Mesendoderm (in vitro differentiated cells): ENCODE measurements at regions not wholly inside any gene's neighbourhood (a gene's known extent, or its start where the extent isn't known, plus 50 kb on each side); places are given as distances from the start of the nearest gene placed in this dataset.

Source experiments
- DNase-seq: peaks from one replicate; pipeline ENCODE4 v3.0.0; 2013
- H2AK5ac ChIP-seq: 2 replicates; pipeline ENCODE4 v1.6.1; 2013; ENCODE audit warnings: low read length, inconsistent platforms
- H2BK120ac ChIP-seq: 2 replicates; pipeline ENCODE4 v1.6.1; 2013; ENCODE audit warnings: low read depth, mild to moderate bottlenecking, low read length, moderate library complexity, mixed read lengths
- H2BK15ac ChIP-seq: replicated peaks from 2 replicates; pipeline ENCODE4 v1.6.1; 2013; ENCODE audit warnings: low read depth, mild to moderate bottlenecking, moderate library complexity
- H2BK5ac ChIP-seq: 2 replicates; pipeline ENCODE4 v1.6.1; 2013; ENCODE audit warnings: low read length, inconsistent platforms
- H3K18ac ChIP-seq: 2 replicates; pipeline ENCODE4 v1.6.1; 2013; ENCODE audit warnings: mild to moderate bottlenecking, low read length, mixed read lengths
- H3K23ac ChIP-seq: one replicate; pipeline ENCODE4 v1.6.1; 2013; ENCODE audit warnings: low read length
- H3K27ac ChIP-seq: 2 replicates; pipeline ENCODE4 v1.5.1; 2013; ENCODE audit warnings: low read depth, mild to moderate bottlenecking, inconsistent platforms, low read length, moderate library complexity
- H3K27me3 ChIP-seq: 2 replicates; pipeline ENCODE4 v1.6.1; 2013; ENCODE audit warnings: low read length, control low read depth, mild to moderate bottlenecking, inconsistent platforms; ENCODE audit not compliant: insufficient read depth, poor library complexity
- H3K36me3 ChIP-seq: 2 replicates; pipeline ENCODE4 v1.6.1; 2013; ENCODE audit warnings: low read length, inconsistent platforms; ENCODE audit not compliant: control insufficient read depth, insufficient read depth
- H3K4ac ChIP-seq: one replicate; pipeline ENCODE4 v1.6.1; 2013; ENCODE audit warnings: low read depth, mild to moderate bottlenecking, low read length, moderate library complexity
- H3K4me1 ChIP-seq: 2 replicates; pipeline ENCODE4 v1.6.1; 2013; ENCODE audit warnings: low read depth, low read length, inconsistent platforms; ENCODE audit not compliant: control insufficient read depth
- H3K4me2 ChIP-seq: 2 replicates; pipeline ENCODE4 v1.6.1; 2013; ENCODE audit warnings: low read length
- H3K4me3 ChIP-seq: 2 replicates; pipeline ENCODE4 v1.5.1; 2013; ENCODE audit warnings: mild to moderate bottlenecking, low read length
- H3K56ac ChIP-seq: one replicate; pipeline ENCODE4 v1.6.1; 2013; ENCODE audit warnings: low read length
- H3K79me1 ChIP-seq: 2 replicates; pipeline ENCODE4 v1.6.1; 2013; ENCODE audit warnings: low read length, inconsistent platforms
- H3K79me2 ChIP-seq: 2 replicates; pipeline ENCODE4 v1.6.1; 2013; ENCODE audit warnings: mild to moderate bottlenecking, low read length; ENCODE audit not compliant: control insufficient read depth, insufficient read depth
- H3K9ac ChIP-seq: 2 replicates; pipeline ENCODE4 v1.6.1; 2013; ENCODE audit warnings: low read length, inconsistent platforms
- H4K5ac ChIP-seq: one replicate; pipeline ENCODE4 v1.6.1; 2013; ENCODE audit warnings: low read length
- H4K8ac ChIP-seq: one replicate; pipeline ENCODE4 v1.6.1; 2013; ENCODE audit warnings: low read depth, mild to moderate bottlenecking, control low read depth, low read length, moderate library complexity
- WGBS: extraction: QIAGEN DNeasy Blood & Tissue Kit; methylation state at CpG from one replicate; pipeline ENCODE4 v1.1.7; 2013; ENCODE audit warnings: low lambda C conversion rate, missing lambda C conversion rate; ENCODE audit not compliant: insufficient coverage; ENCODE audit errors: extremely low coverage; 5-methylcytosine and 5-hydroxymethylcytosine counted together

DNA sequence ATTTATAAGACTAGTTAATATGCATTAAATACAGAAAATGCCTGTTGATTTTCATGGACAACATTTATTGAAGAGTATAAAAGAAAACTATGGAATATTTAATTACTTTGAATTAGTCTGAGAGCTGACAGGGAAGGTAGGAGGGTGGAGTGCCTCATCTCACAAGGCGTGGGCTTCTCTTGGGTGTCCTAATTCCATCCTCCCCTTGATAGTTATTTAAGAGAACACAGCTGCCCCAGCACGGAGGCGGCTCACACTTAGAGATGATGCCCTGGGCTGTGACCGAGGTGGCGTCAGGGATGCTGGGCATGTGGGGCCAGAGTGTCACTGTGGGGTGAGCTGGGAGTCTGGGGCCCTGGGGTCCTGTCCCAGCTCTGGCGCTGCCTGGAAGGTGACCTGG is 493.0 kb downstream of the PTPRU start:
- H3K27ac ChIP-seq, result no peak overlapping the region
- no CpG with 5 or more reads among the region's 6 CpGs for WGBS
- H2BK120ac ChIP-seq, result no peak overlapping the region
- no peak for DNase-seq
- H2AK5ac ChIP-seq, result no peak overlapping the region
- no peaks in the 10 kb centered on the region for H3K27me3 ChIP-seq
- no peak overlapping the region for H3K4ac ChIP-seq
- no peak overlapping the region for H4K5ac ChIP-seq
- no peaks in the 10 kb centered on the region for H3K79me2 ChIP-seq
- H3K23ac ChIP-seq, result no peak overlapping the region
- H4K8ac ChIP-seq, result no peak overlapping the region
- H3K18ac ChIP-seq, result no peak overlapping the region
- no peak overlapping the region for H2BK15ac ChIP-seq
- H3K4me1 ChIP-seq, result no peaks in the 10 kb centered on the region
- no peak overlapping the region for H2BK5ac ChIP-seq
- no peaks in the 10 kb centered on the region for H3K79me1 ChIP-seq
- H3K36me3 ChIP-seq, result no peaks in the 10 kb centered on the region
- no peak overlapping the region for H3K4me3 ChIP-seq
- no peak overlapping the region for H3K9ac ChIP-seq
- H3K56ac ChIP-seq, result no peak overlapping the region
- H3K4me2 ChIP-seq, result no peak overlapping the region

DNA sequence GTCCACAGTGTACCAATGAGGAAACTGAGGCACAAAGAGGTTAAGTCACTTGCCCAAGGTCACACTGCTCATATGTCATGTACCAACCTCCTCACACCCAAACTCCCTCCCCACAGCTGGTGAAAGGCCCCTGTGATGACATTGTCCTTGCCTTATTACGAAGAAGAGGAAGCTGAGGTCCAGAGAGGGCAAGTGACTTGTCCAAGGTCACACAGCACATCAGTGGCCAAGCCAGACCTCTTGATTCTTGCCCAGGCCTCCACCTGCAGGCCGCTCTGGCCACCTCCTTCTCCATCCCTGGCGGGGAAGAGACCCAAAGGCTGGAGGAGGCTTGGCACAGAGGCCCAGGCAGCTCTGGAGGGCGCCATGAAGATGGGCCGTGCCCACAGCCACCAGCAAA is 492.4 kb downstream of the PTPRU start:
- Histone ChIP-seq H2BK120ac (no peak overlapping the region), H3K56ac (no peak overlapping the region), H4K5ac (no peak overlapping the region), H3K79me2 (no peaks in the 10 kb centered on the region), H2BK15ac (no peak overlapping the region), H3K27ac (no peak overlapping the region), H3K18ac (no peak overlapping the region), H2AK5ac (no peak overlapping the region), H3K79me1 (no peaks in the 10 kb centered on the region), H3K4me2 (no peak overlapping the region), H3K23ac (no peak overlapping the region), H3K4me1 (no peaks in the 10 kb centered on the region), H2BK5ac (no peak overlapping the region), H3K4ac (no peak overlapping the region), H3K9ac (no peak overlapping the region), H3K27me3 (no peaks in the 10 kb centered on the region), H3K4me3 (no peak overlapping the region), H3K36me3 (no peaks in the 10 kb centered on the region), H4K8ac (no peak overlapping the region)
- no CpG with 5 or more reads among the region's 5 CpGs for whole genome bisulfite sequencing
- DNase-seq, result no peak

DNA sequence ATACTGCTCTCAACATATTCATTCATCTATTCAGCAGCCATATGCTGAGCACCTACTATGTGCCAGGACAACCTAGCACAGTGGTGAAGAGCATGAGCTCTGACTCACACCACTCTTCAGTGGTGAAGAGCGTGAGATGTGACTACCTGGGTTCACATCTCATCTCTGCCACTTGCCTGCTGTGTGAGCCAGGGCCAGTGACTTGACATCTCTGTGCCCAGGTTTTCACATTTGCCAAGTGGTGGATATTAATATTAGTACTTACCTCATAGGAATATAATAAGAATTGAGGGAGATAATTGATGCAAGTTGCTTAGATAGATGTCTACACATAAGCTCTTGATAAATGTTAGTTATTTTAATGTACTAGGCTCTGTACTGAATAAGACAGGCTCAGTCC is 488.9 kb downstream of the PTPRU start:
- Histone ChIP-seq H2BK15ac (no peak overlapping the region), H2BK5ac (no peak overlapping the region)
- no CpG with 5 or more reads among the region's 1 CpG for whole genome bisulfite sequencing

DNA sequence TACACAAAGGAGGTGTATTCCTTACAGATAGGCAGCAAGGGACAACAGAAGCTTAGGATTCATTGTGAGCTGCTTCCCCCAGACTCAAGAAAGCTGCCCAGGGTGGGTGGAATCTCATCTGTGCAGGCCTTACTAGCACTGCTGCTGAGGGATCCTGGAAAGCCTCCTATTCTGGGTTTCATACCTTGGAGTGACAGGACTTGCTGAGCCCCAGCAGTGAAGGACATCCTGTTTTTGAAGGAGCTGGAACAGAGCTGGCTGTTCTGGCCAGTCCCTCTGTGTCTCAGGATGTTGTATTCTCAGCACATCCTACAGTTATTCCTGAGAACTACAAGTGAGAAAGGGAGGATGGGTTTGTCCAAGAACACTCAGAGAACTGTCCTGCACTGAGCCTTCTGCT is 486.3 kb downstream of the PTPRU start:
- Histone ChIP-seq H3K4ac (no peak overlapping the region), H2AK5ac (no peak overlapping the region), H3K27me3 (no peaks in the 10 kb centered on the region), H3K4me2 (no peak overlapping the region), H3K9ac (no peak overlapping the region), H4K5ac (no peak overlapping the region), H3K56ac (no peak overlapping the region), H3K18ac (no peak overlapping the region), H2BK15ac (no peak overlapping the region), H3K4me3 (no peak overlapping the region), H3K27ac (no peak overlapping the region), H3K79me1 (no peaks in the 10 kb centered on the region), H3K79me2 (no peaks in the 10 kb centered on the region), H4K8ac (no peak overlapping the region), H3K23ac (no peak overlapping the region), H2BK120ac (no peak overlapping the region), H2BK5ac (no peak overlapping the region), H3K4me1 (no peaks in the 10 kb centered on the region), H3K36me3 (no peaks in the 10 kb centered on the region)
- no peak for DNase-seq

More for the DNA sequence above, 488.9 kb downstream of the PTPRU start:
- H3K79me1 ChIP-seq, result no peaks in the 10 kb centered on the region
- H4K5ac ChIP-seq, result no peak overlapping the region
- no peaks in the 10 kb centered on the region for H3K79me2 ChIP-seq
- H4K8ac ChIP-seq, result no peak overlapping the region
- H3K56ac ChIP-seq, result no peak overlapping the region
- no peak overlapping the region for H2BK120ac ChIP-seq
- no peak overlapping the region for H3K4me3 ChIP-seq
- no peak overlapping the region for H3K4ac ChIP-seq
- no peak overlapping the region for H2AK5ac ChIP-seq
- no peak overlapping the region for H3K23ac ChIP-seq
- no peak overlapping the region for H3K27ac ChIP-seq
- no peak overlapping the region for H3K4me2 ChIP-seq
- H3K4me1 ChIP-seq, result no peaks in the 10 kb centered on the region
- no peak overlapping the region for H3K18ac ChIP-seq
- no peak for DNase-seq
- H3K9ac ChIP-seq, result no peak overlapping the region
- no peaks in the 10 kb centered on the region for H3K27me3 ChIP-seq
- no peaks in the 10 kb centered on the region for H3K36me3 ChIP-seq

DNA sequence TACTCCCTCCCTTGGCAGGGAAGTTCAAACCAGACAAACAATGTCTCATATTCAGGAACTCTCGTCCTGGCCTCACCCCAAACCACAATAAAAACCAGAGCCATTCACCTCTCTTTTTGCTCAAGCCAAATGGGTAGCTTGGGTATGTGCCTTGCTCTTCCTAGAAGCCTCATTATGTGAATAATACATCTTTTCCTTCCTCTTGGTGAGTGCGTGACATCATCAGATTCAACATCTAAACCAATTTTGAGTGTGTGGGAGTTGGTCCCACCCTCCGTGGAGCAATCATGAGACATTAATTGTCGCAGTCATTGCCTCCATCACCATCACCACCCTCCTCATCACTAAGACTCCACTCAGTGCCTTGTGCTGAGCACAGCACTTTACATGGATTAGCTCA is 482.9 kb downstream of the PTPRU start:
- WGBS, result no CpG with 5 or more reads among the region's 4 CpGs
- Histone ChIP-seq H3K36me3 (no peaks in the 10 kb centered on the region), H3K27ac (no peak overlapping the region)

DNA sequence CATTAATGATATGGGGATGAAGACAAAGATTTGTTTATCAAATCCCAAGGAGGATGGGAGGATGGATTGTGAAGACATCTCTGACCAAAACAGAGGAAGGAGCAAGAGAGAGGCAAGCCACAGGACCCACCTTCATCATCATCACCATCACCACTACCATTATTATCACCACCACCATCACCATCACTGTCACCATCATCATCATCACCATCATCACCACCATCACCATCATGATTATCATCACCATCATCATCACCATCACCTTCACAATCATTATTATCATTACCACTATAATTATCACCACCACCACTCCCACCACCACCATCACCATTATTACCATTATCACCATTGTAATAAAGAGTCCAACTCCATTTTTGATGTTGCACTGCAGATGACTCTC is 482.5 kb downstream of the PTPRU start:
- no peak overlapping the region for H3K4me2 ChIP-seq
- no peak overlapping the region for H3K4ac ChIP-seq
- no peak overlapping the region for H3K27ac ChIP-seq
- H3K79me1 ChIP-seq, result no peaks in the 10 kb centered on the region
- no peak overlapping the region for H3K4me3 ChIP-seq
- no peak for DNase-seq
- H3K18ac ChIP-seq, result no peak overlapping the region
- no peaks in the 10 kb centered on the region for H3K4me1 ChIP-seq
- no peaks in the 10 kb centered on the region for H3K36me3 ChIP-seq
- H3K79me2 ChIP-seq, result no peaks in the 10 kb centered on the region
- H2BK5ac ChIP-seq, result no peak overlapping the region
- no peak overlapping the region for H2BK15ac ChIP-seq
- H3K27me3 ChIP-seq, result no peaks in the 10 kb centered on the region
- H3K9ac ChIP-seq, result no peak overlapping the region
- H4K5ac ChIP-seq, result no peak overlapping the region
- no peak overlapping the region for H3K56ac ChIP-seq
- no peak overlapping the region for H2AK5ac ChIP-seq
- H3K23ac ChIP-seq, result no peak overlapping the region
- H4K8ac ChIP-seq, result no peak overlapping the region
- no peak overlapping the region for H2BK120ac ChIP-seq

More for the DNA sequence above, 482.9 kb downstream of the PTPRU start:
- no peaks in the 10 kb centered on the region for H3K4me1 ChIP-seq
- H3K4me3 ChIP-seq, result no peak overlapping the region
- no peaks in the 10 kb centered on the region for H3K27me3 ChIP-seq
- DNase-seq, result no peak
- no peak overlapping the region for H3K56ac ChIP-seq
- no peaks in the 10 kb centered on the region for H3K79me1 ChIP-seq
- H3K23ac ChIP-seq, result no peak overlapping the region
- H4K5ac ChIP-seq, result no peak overlapping the region
- H3K79me2 ChIP-seq, result no peaks in the 10 kb centered on the region
- H2BK120ac ChIP-seq, result no peak overlapping the region
- H4K8ac ChIP-seq, result no peak overlapping the region
- H2BK5ac ChIP-seq, result no peak overlapping the region
- no peak overlapping the region for H2AK5ac ChIP-seq
- no peak overlapping the region for H3K4ac ChIP-seq
- H3K9ac ChIP-seq, result no peak overlapping the region
- no peak overlapping the region for H3K18ac ChIP-seq
- no peak overlapping the region for H3K4me2 ChIP-seq
- no peak overlapping the region for H2BK15ac ChIP-seq
